LHCN-M2 (cell line): ENCODE measurements at regions not wholly inside any gene's neighbourhood (a gene's known extent, or its start where the extent isn't known, plus 50 kb on each side); places are given as distances from the start of the nearest gene placed in this dataset.

ENCODE experiments used
- DNase-seq: peaks from one replicate; pipeline ENCODE4 v3.0.0-alpha.2; 2012; ENCODE audit warnings: low read depth

- no peak for DNase-seq
These were observed 130.9 kb downstream of the C9orf50 start for GRCh38 chr9:129489838-129490582.

GRCh38 chr9:129487658-129488483, 133.0 kb downstream of the C9orf50 start:
- DNase-seq = peak; percentile 38

DNA sequence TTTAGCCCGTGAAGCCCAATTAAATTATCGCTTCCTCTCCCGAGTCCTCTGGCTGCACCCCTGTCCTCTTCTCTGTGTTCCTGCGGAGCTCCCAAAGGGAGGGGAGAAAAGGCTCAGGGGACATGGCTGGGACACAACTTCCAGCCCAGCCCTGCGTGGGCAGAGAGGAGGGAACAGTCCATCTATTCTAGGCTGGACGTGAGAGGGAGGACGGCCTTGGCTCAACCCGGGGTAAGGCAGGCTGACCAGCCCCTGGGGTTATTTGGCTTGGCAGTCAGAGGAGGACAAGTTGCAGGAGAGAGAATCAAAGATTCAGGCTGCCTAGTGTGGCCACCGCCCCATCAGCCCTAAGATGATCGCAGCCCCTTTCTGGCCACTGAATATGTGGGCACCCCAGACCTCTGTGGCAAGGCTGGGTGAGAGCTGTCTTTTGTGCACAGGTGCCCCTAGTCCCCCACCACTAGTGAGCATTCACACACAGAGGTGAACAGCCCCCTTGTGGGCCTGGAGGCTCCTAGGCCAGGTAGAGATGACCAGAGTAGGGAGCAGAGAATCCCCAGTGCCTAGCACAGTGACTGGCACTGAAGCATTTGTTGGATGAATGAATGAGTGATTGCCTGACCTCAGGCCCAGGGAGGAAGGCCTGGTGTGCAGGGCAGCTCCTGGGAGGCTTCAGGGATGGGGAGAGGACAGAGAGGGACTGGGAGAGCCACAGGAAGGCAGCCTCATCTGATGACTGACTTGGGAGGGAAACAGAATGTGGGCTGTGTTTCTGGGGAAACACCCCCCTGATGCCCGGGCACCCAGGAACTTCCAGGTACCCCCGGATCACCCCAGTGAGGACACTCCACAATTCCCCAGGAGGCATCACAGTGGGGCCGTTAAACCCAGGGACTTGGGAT, 133.9 kb downstream of the C9orf50 start:
- DNase-seq = no peak

DNA sequence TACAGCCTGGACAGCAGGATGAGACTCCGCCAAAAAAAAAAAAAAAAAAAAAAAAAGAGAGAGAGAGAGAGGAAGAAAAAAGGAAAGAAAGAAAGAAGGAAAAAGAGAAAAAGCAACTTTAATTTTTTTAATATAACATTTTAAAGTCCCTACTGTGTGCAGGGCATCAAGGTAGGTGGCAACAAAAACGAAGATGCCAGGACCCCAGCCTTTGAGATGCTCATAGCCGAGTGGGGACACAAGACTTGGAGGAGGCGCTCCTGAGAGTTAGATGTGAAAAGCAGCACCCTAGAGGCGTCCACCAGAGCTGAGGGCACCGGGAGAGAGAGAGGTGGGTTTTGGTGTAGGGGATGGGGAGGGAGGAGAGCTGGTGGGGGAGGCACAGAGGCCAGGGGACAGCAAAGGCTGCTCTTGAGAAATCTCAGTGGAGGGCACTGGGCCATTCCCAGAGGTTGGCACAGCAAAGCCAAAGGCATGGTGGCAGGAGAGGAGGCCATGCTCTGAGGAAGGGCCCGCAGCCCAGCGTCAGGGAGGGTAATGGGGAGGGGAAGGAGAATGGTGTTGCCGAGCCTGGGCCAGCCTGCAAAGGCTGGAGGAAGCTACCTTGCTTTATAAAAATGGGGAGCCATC, 135.6 kb downstream of the C9orf50 start:
- no peak for DNase-seq

DNA sequence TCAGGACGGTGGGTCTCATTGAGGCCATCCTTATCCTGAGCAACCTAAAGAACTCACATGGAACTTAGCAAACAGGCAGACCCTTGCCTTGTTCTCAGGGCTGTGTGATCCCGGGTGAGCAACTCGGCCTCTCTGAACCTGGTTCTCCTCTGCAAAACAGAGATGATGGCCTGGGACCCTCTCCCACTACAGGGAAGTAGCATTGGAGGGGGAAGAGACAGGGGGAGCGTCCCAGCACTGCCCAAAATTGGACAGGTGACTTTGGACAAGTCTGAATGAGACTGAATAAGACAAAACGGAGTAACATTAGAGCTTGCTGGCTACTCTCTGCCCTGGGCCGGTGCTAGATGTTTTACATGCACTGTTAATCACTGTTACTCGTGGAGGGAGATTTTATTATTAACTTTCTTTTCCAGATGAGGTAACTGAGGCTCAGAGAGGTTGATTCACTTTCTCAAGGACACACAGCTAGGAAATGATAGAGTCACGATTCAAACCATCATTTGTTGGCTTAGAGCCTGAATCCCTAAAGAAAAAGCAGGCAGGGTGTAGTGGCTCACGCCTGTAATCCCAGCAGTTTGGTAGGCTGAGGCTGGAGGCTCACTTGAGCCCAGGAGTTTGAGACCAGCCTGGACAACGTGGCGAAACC, 136.4 kb downstream of the C9orf50 start:
- DNase-seq = no peak

- peak; percentile 78 for DNase-seq
These were observed 137.2 kb downstream of the C9orf50 start for GRCh38 chr9:129483415-129484351.

GRCh38 chr9:129482521-129483414, 138.1 kb downstream of the C9orf50 start:
- DNase-seq = peak; percentile 82

DNA sequence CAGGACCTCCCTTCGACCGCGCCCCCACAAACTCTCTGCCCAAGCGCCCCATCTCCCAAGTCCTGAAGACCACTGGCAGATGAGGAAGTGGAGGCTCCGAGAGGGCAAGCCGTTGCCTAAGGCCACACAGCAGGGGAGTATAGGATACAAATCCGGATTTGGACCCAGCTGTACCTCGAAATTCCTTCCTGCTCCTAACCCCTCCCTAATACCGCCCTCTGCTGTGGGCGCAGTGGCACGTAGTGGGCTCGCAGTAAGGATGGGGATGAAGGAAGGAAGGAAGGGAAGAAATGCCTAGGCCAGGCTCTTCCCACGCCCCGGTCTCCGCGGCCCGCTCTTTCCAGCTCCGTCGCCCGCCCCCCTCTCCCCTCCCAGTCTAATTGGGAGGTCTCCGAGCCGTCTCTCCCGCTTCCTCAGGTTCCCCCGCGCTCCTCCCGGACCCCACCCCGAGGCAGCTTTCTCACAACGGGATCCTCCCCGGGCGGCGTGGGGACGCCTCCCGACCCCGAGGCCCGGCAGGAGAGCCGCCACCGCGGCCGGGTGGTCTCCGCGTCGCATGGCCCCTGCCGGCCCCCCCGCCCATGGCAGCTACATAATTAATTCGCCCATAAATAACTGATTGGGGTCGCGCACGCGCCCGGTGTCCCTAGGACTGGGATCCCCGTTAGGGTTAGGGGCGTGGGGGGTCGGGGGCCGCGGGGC, 138.9 kb downstream of the C9orf50 start:
- no peak for DNase-seq

- DNase-seq = no peak
These were observed 139.5 kb downstream of the C9orf50 start for GRCh38 chr9:129481424-129481809.

- no peak for DNase-seq
These were observed 140.2 kb downstream of the C9orf50 start for GRCh38 chr9:129480745-129481144.

- DNase-seq = no peak
These were observed 140.7 kb downstream of the C9orf50 start for GRCh38 chr9:129480227-129480626.

DNA sequence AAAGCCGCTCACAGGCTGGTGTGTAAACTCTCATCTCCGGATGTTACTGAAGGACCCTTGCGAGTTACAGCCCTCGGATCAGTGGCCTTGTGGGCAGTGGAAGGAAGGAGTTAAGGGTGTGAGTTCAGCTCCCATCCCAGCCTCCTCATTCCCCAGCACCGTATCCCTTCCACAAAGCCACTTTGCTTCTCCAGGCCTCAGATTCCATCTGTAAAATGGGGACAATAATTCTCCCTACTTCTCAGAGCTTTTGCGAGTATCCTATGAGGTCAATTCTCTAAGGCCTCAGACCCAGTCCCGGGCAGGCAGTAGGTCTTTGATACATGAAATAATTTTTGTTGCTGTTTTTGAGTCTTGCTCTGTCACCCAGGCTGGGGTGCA, 141.3 kb downstream of the C9orf50 start:
- DNase-seq = no peak

- no peak for DNase-seq
These were observed 141.8 kb downstream of the C9orf50 start for GRCh38 chr9:129478961-129479630.

- DNase-seq = no peak
These were observed 142.4 kb downstream of the C9orf50 start for GRCh38 chr9:129478461-129478860.

DNA sequence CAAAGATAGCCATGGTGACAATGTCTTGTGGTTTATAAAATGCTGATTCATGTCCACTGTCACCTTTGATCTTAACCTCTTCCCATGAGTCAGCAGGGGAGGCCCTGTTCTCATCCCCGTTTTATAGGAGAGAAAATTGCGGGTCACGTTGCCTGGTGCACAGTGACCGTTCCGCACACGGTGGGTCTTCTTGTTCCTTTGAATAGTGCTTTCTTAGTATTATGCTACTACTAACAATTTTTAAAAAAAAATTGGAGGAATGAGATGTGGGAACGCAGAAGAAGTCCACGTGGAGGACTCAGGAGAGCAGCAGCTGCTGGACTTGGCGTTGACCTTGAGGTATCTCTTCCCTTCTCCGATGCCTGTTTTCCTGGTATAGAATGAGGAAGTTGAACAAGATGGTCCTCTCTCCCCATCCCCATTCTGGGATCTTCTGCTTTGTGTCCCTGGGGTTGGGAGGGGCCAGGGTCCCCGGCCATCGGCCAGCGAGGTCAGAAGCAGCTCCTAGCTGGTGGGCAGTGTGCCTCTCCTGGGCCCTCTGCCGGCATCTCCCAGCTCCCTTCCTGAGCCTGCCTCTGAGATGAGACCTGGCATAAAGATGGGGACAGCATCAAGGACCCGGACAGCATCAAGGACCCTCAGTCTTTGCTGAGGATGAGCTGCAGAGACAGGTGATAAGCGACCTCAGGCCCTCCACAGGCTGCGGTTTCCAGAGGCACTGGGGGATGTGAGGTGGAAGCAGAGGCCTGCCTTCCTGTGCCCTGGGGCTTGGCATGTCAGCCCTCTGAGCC, 143.9 kb downstream of the C9orf50 start:
- DNase-seq = peak; percentile 70

DNA sequence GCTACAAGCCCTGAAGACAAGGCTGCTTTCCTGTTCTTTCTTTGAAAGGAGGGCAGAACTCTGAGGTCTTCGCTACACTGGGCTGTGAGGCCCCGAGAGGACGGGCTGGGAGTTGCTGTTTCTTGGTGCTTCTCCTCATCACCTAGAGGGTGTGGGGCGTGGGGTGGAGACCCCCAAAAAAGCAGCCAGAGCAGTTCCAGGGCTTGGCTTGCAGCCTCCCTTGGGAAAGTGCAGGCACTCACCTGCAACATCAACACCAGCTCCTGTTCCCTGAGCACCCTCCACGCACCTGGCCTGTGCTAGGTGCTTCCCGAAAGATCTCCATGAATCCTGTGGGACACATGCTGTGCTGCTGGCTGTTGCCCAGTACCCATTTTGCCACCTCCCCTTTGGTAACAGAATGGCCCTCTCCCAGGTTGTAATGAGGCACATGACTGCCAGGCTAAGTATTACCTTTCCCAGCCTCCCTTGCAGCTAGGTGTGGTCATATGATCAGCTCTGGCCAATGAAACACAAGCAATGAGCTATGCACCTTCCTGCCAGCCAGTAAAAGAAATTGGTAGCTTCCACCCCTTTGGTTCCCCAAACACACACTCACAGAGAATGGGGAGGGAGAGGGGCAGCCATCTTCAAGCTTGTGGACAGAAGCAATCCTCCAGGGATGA, 146.0 kb downstream of the C9orf50 start:
- no peak for DNase-seq
